CD4-positive, alpha-beta T cell (primary cell): ENCODE measurements at regions not wholly inside any gene's neighbourhood (a gene's known extent, or its start where the extent isn't known, plus 50 kb on each side); places are given as distances from the start of the nearest gene placed in this dataset.

Experiments used
- ATAC-seq: fragments of 200-7000 bp; cut with Tn5 transposase; one replicate; pipeline ENCODE4 v1.10.0; 2022; ENCODE audit warnings: mild to moderate bottlenecking; ENCODE audit not compliant: poor library complexity
- CTCF ChIA-PET: fragments of 350-600 bp; sonication (Branson Sonifier 250); formaldehyde crosslinking; loops from one replicate; lab custom pipeline; 2021; ENCODE audit warnings: antibody characterized with exemption, inconsistent platforms; lab: Charles Lee
- POLR2A ChIA-PET: fragments of 350-600 bp; sonication (Branson Sonifier 250); formaldehyde crosslinking; loops from one replicate; lab custom pipeline; 2021; ENCODE audit warnings: antibody characterized with exemption, inconsistent platforms; lab: Charles Lee
- DNase-seq, 14 experiments: peaks; one replicate each; pipeline ENCODE4 v3.0.0-alpha.2; 2013 to 2020; ENCODE audit warnings: mixed read lengths in 2 of 14
- H3K27ac ChIP-seq, 2 donors: one replicate each; pipeline versions ENCODE4 v1.5.1 to v1.7.0; 2013; ENCODE audit warnings: low read length in 2 of 2, low read depth in 1 of 2, mild to moderate bottlenecking in 1 of 2
- H3K27me3 ChIP-seq, 2 experiments: 1 replicate in 1 of 2; 2 replicates in 1 of 2; pipeline versions ENCODE4 v1.6.1 to v1.7.0; 2013; ENCODE audit warnings: low read length in 2 of 2, control low read depth in 1 of 2, mild to moderate bottlenecking in 1 of 2, moderate library complexity in 1 of 2; ENCODE audit not compliant: insufficient read depth in 2 of 2, control insufficient read depth in 1 of 2
- H3K36me3 ChIP-seq: one replicate; pipeline ENCODE4 v1.6.1; 2013; ENCODE audit warnings: low read length, control low read depth; ENCODE audit not compliant: insufficient read depth
- H3K4me1 ChIP-seq: one replicate; pipeline ENCODE4 v1.6.1; 2013; ENCODE audit warnings: low read length, control low read depth; ENCODE audit not compliant: insufficient read depth
- H3K4me3 ChIP-seq: one replicate; pipeline ENCODE4 v1.5.1; 2013; ENCODE audit warnings: mild to moderate bottlenecking, low read length, moderate library complexity
- H3K9me3 ChIP-seq, 2 experiments: 1 replicate in 1 of 2; 2 replicates in 1 of 2; pipeline versions ENCODE4 v1.6.1 to v1.7.0; 2013; ENCODE audit warnings: low read length in 2 of 2, mild to moderate bottlenecking in 2 of 2, control low read depth in 1 of 2, moderate library complexity in 1 of 2; ENCODE audit not compliant: control insufficient read depth in 1 of 2, insufficient read depth in 1 of 2
- H3K27ac Mint-ChIP-seq: one replicate; pipeline ENCODE4 v1.8.0; 2020; ENCODE audit warnings: mixed read lengths
- H3K27me3 Mint-ChIP-seq: one replicate; pipeline ENCODE4 v1.8.0; 2021; ENCODE audit warnings: mixed read lengths
- H3K36me3 Mint-ChIP-seq: one replicate; pipeline ENCODE4 v1.8.0; 2021; ENCODE audit warnings: low read depth, mixed read lengths
- H3K4me1 Mint-ChIP-seq: one replicate; pipeline ENCODE4 v1.8.0; 2021; ENCODE audit warnings: low read depth, mixed read lengths
- H3K4me3 Mint-ChIP-seq: one replicate; pipeline ENCODE4 v1.8.0; 2020; ENCODE audit warnings: mild to moderate bottlenecking, mixed read lengths
- H3K9me3 Mint-ChIP-seq: one replicate; pipeline ENCODE4 v1.8.0; 2020; ENCODE audit warnings: mixed read lengths
- CTCF ChIP-seq: fragments of 200-600 bp; IDR thresholded peaks from one replicate; pipeline ENCODE4 v1.8.0; 2022; ENCODE audit warnings: antibody characterized with exemption, mild to moderate bottlenecking
- intact Hi-C, 2 experiments: fragments of 100-400 bp; cut with DNase I in 1 of 2; cut with micrococcal nuclease in 1 of 2; formaldehyde crosslinking; loops; one replicate each; pipeline versions ENCODE4 v1.15.1 to v1.9.0; 2023 to 2025; cut with DNase I, micrococcal nuclease

GRCh38 chr5:121415270-121415669 is 436.4 kb upstream of the FTMT start:
- peaks cover 14% of the 10 kb centered on the region for H3K9me3 Mint-ChIP-seq
- H3K27ac Mint-ChIP-seq, result no peak overlapping the region
- Histone ChIP-seq H3K4me1 (no peaks in the 10 kb centered on the region), H3K27ac (no peak overlapping the region), H3K4me3 (no peak overlapping the region), H3K36me3 (no peaks in the 10 kb centered on the region), H3K27me3 (no peaks in the 10 kb centered on the region), H3K9me3 (peaks cover 0 to 4% of the 10 kb centered on the region in 2 experiments)
- POLR2A ChIA-PET, result no interaction called here
- DNase-seq (no peak), ATAC-seq (no peak)
- TF ChIP-seq CTCF, result no peak
- H3K36me3 Mint-ChIP-seq, result no peaks in the 10 kb centered on the region
- intact Hi-C loops, result no loop called here
- CTCF ChIA-PET, result no interaction called here
- no peak overlapping the region for H3K4me3 Mint-ChIP-seq
- H3K4me1 Mint-ChIP-seq, result no peaks in the 10 kb centered on the region
- no peaks in the 10 kb centered on the region for H3K27me3 Mint-ChIP-seq

- intact Hi-C loops, result no loop called here
- H3K27me3 Mint-ChIP-seq, result no peaks in the 10 kb centered on the region
- Histone ChIP-seq H3K27me3 (no peaks in the 10 kb centered on the region), H3K36me3 (no peaks in the 10 kb centered on the region), H3K4me1 (no peaks in the 10 kb centered on the region), H3K4me3 (no peak overlapping the region), H3K9me3 (peaks cover 0 to 9% of the 10 kb centered on the region in 2 experiments), H3K27ac (no peak overlapping the region)
- ATAC-seq (no peak), DNase-seq (no peak)
- ChIA-PET POLR2A (interaction anchor here (0.6 kb wide), 1 partner anchor 21 kb away, joined by 3 read pairs; no protein-coding TSS in a partner anchor), CTCF (no interaction called here)
- H3K27ac Mint-ChIP-seq, result no peak overlapping the region
- H3K4me1 Mint-ChIP-seq, result no peaks in the 10 kb centered on the region
- no peak for TF ChIP-seq CTCF
- H3K9me3 Mint-ChIP-seq, result peaks cover 8% of the 10 kb centered on the region
- H3K4me3 Mint-ChIP-seq, result no peak overlapping the region
- H3K36me3 Mint-ChIP-seq, result no peaks in the 10 kb centered on the region
Observed at GRCh38 chr5:121421646-121422045, 430.0 kb upstream of the FTMT start.

- Histone ChIP-seq H3K36me3 (no peaks in the 10 kb centered on the region), H3K27ac (no peak overlapping the region), H3K4me3 (no peak overlapping the region), H3K9me3 (peaks cover 0 to 6% of the 10 kb centered on the region in 2 experiments), H3K4me1 (no peaks in the 10 kb centered on the region), H3K27me3 (no peaks in the 10 kb centered on the region)
- ChIA-PET POLR2A (no interaction called here), CTCF (no interaction called here)
- Mint-ChIP-seq H3K4me3 (no peak overlapping the region), H3K27me3 (no peaks in the 10 kb centered on the region), H3K4me1 (no peaks in the 10 kb centered on the region), H3K9me3 (peaks cover 4% of the 10 kb centered on the region), H3K36me3 (no peaks in the 10 kb centered on the region), H3K27ac (no peak overlapping the region)
- no peak for TF ChIP-seq CTCF
- DNase-seq, result no peak
- intact Hi-C loops, result no loop called here
- ATAC-seq, result no peak
Observed at GRCh38 chr5:121424976-121425375, 426.7 kb upstream of the FTMT start.
